HepG2 (cell line): ENCODE measurements at regions not wholly inside any gene's neighbourhood (a gene's known extent, or its start where the extent isn't known, plus 50 kb on each side); places are given as distances from the start of the nearest gene placed in this dataset.

Experiments
- ATAC-seq: fragments of 200-7000 bp; cut with Tn5 transposase; 3 replicates; pipeline ENCODE4 v1.9.1; 2020; ENCODE audit warnings: mild to moderate bottlenecking, moderate library complexity
- BruUV-seq: library from RNA; stranded (reverse); fragments of 400-500 nt; replicated peaks from 2 replicates; lab custom pipeline; 2021; lab: Mats Ljungman, UMichigan
- CTCF ChIA-PET: fragments of 300-600 bp; formaldehyde crosslinking; extraction: SDS; loops from one replicate; lab custom pipeline; 2021; ENCODE audit warnings: low total read pairs, inconsistent platforms, low intra/inter-chr PET ratio; lab: Yijun Ruan, JAX
- POLR2A ChIA-PET: fragments of 350-600 bp; sonication (Branson Sonifier 250); formaldehyde crosslinking; loops from one replicate; lab custom pipeline; 2020; ENCODE audit warnings: antibody characterized with exemption, inconsistent platforms; lab: Yijun Ruan, JAX
- DNase-seq: peaks from one replicate; pipeline ENCODE4 v3.0.0-alpha.2; 2015; ENCODE audit warnings: low spot score
- FAIRE-seq: peaks from 3 replicates; lab custom pipeline; 2011; peaks lifted over from hg19 to GRCh38; lab: Jason Lieb, UNC
- H2AFZ ChIP-seq: one replicate; pipeline ENCODE4 v1.6.1; 2011; ENCODE audit warnings: low read length, inconsistent platforms
- H3K27ac ChIP-seq: fragments of 300-600 bp; 3 replicates; pipeline ENCODE4 v1.8.0; 2011; ENCODE audit warnings: mixed run types, mild to moderate bottlenecking, mixed read lengths, low read length, inconsistent platforms; ENCODE audit not compliant: insufficient read depth; ENCODE audit errors: extremely low read length
- H3K27me3 ChIP-seq, 2 experiments: fragments of 200-600 bp in 1 of 2; 2 replicates in 1 of 2; 3 replicates in 1 of 2; pipeline versions ENCODE4 v1.6.0 to v1.8.0; 2011; ENCODE audit warnings: low read length in 2 of 2, mild to moderate bottlenecking in 2 of 2, moderate library complexity in 2 of 2, inconsistent platforms in 1 of 2; ENCODE audit not compliant: insufficient read depth in 2 of 2, control insufficient read depth in 1 of 2
- H3K36me3 ChIP-seq, 2 experiments: fragments of 200-600 bp in 1 of 2; replicated peaks in 1 of 2; 2 replicates in 1 of 2; 3 replicates in 1 of 2; pipeline versions ENCODE4 v1.5.1 to v1.8.0; 2011; ENCODE audit warnings: low read length in 2 of 2, inconsistent platforms in 1 of 2; ENCODE audit not compliant: insufficient read depth in 2 of 2, control insufficient read depth in 1 of 2
- H3K4me1 ChIP-seq: 2 replicates; pipeline ENCODE4 v1.5.1; 2012; ENCODE audit warnings: low read length, inconsistent platforms; ENCODE audit not compliant: insufficient read depth
- H3K4me2 ChIP-seq: 2 replicates; pipeline ENCODE4 v1.6.0; 2011; ENCODE audit warnings: low read depth, low read length, inconsistent platforms
- H3K4me3 ChIP-seq, 3 experiments: fragments of 200-600 bp in 1 of 3; sonication (generic), shearing (Covaris generic) in 1 of 3; replicated peaks in 1 of 3; 2 replicates each; pipeline ENCODE4 v1.5.1; 2011 to 2016; ENCODE audit warnings: low read length in 3 of 3, inconsistent platforms in 2 of 3, low read depth in 2 of 3, mild to moderate bottlenecking in 2 of 3, control low read depth in 1 of 3, mixed read lengths in 1 of 3; ENCODE audit not compliant: insufficient read depth in 1 of 3
- H3K79me2 ChIP-seq: one replicate; pipeline ENCODE4 v1.6.1; 2011; ENCODE audit warnings: low read length, inconsistent platforms; ENCODE audit not compliant: insufficient read depth
- H3K9ac ChIP-seq: 2 replicates; pipeline ENCODE4 v1.6.0; 2011; ENCODE audit warnings: mild to moderate bottlenecking, low read depth, low read length, inconsistent platforms; ENCODE audit not compliant: insufficient read depth
- H3K9me3 ChIP-seq: 2 replicates; pipeline ENCODE4 v1.5.1; 2012; ENCODE audit warnings: mild to moderate bottlenecking, low read length
- H4K20me1 ChIP-seq: 2 replicates; pipeline ENCODE4 v1.6.0; 2011; ENCODE audit warnings: inconsistent platforms, mild to moderate bottlenecking, low read length, moderate library complexity; ENCODE audit not compliant: insufficient read depth
- KAT7 ChIP-seq: IDR thresholded peaks from 2 replicates; pipeline ENCODE4 v1.6.1; 2018; ENCODE audit warnings: borderline replicate concordance, missing compliant biosample characterization
- ZNF326 ChIP-seq: sonication (generic); formaldehyde crosslinking; IDR thresholded peaks from 2 replicates; pipeline ENCODE4 v1.4.0; 2020; ENCODE audit warnings: missing genetic modification reagents, borderline replicate concordance
- ZNF552 ChIP-seq: sonication (generic); formaldehyde crosslinking; IDR thresholded peaks from 2 replicates; pipeline ENCODE4 v1.9.0; 2022; ENCODE audit warnings: missing genetic modification reagents, mild to moderate bottlenecking, borderline replicate concordance
- ZNF652 ChIP-seq: IDR thresholded peaks from 2 replicates; pipeline ENCODE4 v1.6.1; 2016; ENCODE audit warnings: low read depth, borderline replicate concordance
- WGBS: methylation state at CpG from one replicate; pipeline ENCODE4 v1.1.6; 2017; ENCODE audit warnings: low lambda C conversion rate; 5-methylcytosine and 5-hydroxymethylcytosine counted together
- in situ Hi-C: cut with HindIII; loops from 2 replicates; pipeline ENCODE4 v1.10.0; 2017; ENCODE audit warnings: low pct_unique_long_range_greater_than_20kb; ENCODE audit not compliant: extremely low pct_ligation_motif_present
- intact Hi-C: fragments of 100-400 bp; cut with micrococcal nuclease; formaldehyde crosslinking; loops from one replicate; pipeline ENCODE4 v1.10.0; 2022; ENCODE audit not compliant: unreplicated experiment
- TF ChIP-seq, protein P1 (sequence below): sonication (generic); formaldehyde crosslinking; conservative IDR thresholded peaks from 2 replicates; pipeline ENCODE4 v1.8.0; 2022; ENCODE audit warnings: low read depth, missing genetic modification reagents
- TF ChIP-seq, protein P2 (sequence below): sonication (generic); formaldehyde crosslinking; IDR thresholded peaks from 2 replicates; pipeline ENCODE4 v1.5.0; 2020; ENCODE audit warnings: missing genetic modification reagents, mild to moderate bottlenecking, borderline replicate concordance
- TF ChIP-seq, protein P3 (sequence below): sonication (generic); formaldehyde crosslinking; IDR thresholded peaks from 2 replicates; pipeline ENCODE4 v1.8.0; 2022; ENCODE audit warnings: missing genetic modification reagents, low read depth, mild to moderate bottlenecking, borderline replicate concordance
- TF ChIP-seq, protein P4 (sequence below): fragments of 450-650 bp; IDR thresholded peaks from 2 replicates; pipeline ENCODE4 v1.6.1; 2017; ENCODE audit warnings: mild to moderate bottlenecking

DNA sequence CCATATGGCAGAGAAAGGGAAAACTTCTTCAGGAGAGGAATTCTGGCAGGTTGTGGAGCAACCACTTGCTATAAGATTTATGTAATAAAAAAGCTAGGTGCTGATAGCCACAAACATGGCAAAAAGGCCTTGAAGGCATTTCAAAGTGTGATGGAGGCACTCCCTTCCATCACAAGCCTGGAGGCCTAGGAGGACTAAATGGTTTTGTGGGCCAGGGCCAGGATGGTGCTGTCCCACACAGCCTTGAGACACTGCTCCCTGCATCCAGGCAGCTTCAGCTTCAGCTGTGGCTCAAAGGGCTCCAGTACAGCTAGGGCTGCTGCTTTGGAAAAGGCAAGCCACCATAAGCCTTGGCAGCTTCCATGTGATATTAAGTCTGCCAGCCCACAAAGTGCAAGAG is 632.8 kb downstream of the BRINP1 start (continued):
- TF ChIP-seq, protein P1, sequence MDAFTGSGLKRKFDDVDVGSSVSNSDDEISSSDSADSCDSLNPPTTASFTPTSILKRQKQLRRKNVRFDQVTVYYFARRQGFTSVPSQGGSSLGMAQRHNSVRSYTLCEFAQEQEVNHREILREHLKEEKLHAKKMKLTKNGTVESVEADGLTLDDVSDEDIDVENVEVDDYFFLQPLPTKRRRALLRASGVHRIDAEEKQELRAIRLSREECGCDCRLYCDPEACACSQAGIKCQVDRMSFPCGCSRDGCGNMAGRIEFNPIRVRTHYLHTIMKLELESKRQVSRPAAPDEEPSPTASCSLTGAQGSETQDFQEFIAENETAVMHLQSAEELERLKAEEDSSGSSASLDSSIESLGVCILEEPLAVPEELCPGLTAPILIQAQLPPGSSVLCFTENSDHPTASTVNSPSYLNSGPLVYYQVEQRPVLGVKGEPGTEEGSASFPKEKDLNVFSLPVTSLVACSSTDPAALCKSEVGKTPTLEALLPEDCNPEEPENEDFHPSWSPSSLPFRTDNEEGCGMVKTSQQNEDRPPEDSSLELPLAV = no peak
- no peak for TF ChIP-seq ZNF652 (CRISPR knock-in tag)

DNA sequence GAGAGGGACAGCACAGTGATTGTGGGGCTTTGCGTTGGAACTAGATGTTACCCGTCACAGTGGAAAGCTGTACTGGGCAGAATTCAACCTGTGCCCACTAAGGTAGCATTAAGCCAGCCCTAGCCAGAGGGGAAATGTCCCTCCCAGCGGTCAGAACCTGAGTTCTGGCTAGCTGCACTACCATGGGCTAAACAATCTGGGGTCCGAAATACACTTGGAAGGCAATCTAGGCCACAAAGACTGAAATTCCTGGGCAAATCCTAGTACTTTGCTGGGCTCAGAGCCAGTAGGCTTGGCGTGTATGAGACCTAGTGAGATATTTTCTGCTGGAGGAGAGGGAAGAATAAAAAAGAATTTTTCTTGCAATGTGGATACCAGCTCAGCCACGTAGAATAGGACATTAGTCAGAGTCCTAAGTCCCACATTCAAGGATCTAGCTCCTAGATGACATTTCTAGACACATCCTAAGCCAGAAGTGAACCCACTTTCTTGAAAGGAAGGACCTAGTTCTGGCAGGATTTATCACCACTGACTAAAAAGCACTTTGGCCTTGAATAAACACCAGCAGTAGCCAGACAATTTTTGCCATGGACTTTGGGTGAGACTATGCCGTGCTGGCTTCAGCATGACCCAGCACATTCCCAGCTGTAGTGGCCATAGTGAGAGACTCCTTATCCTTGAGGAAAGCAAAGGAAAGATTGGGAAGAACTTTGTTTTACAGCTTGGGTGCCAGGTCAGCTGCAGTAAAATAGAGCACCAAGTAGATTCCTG is 618.0 kb downstream of the BRINP1 start:
- H3K36me3 ChIP-seq = no peaks in the 10 kb centered on the region
- in situ Hi-C loops = no loop called here
- no peak overlapping the region for H2AFZ ChIP-seq
- intact Hi-C loops = no loop called here
- no peaks in the 10 kb centered on the region for H4K20me1 ChIP-seq
- ATAC-seq (no peak), DNase-seq (no peak), FAIRE-seq (no peak)
- BruUV-seq = no TSS peak
- no peak overlapping the region for H3K9ac ChIP-seq
- WGBS = 19% methylated on average over 7 of the region's 7 CpGs
- ChIA-PET CTCF (no interaction called here), POLR2A (no interaction called here)
- no peaks in the 10 kb centered on the region for H3K79me2 ChIP-seq
- no peaks in the 10 kb centered on the region for H3K27me3 ChIP-seq
- H3K27ac ChIP-seq = no peak overlapping the region
- H3K4me2 ChIP-seq = no peak overlapping the region
- H3K9me3 ChIP-seq = peaks cover 90% of the 10 kb centered on the region
- H3K4me1 ChIP-seq = no peaks in the 10 kb centered on the region
- TF ChIP-seq, protein P2, sequence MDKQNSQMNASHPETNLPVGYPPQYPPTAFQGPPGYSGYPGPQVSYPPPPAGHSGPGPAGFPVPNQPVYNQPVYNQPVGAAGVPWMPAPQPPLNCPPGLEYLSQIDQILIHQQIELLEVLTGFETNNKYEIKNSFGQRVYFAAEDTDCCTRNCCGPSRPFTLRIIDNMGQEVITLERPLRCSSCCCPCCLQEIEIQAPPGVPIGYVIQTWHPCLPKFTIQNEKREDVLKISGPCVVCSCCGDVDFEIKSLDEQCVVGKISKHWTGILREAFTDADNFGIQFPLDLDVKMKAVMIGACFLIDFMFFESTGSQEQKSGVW (CRISPR knock-in tag) = no peak
- TF ChIP-seq ZNF326 = no peak
- no peak for TF ChIP-seq ZNF552 (CRISPR knock-in tag)
- TF ChIP-seq, protein P3, sequence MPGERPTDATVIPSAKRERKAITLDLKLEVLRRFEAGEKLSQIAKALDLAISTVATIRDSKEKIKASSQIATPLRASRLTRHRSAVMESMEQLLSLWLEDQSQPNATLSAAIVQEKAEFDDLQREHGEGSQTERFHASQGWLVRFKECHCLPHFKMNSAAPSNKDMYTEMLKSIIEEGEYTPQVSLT (CRISPR knock-in tag) = no peak
- no peak for TF ChIP-seq KAT7 (CRISPR knock-in tag)
- TF ChIP-seq, protein P4, sequence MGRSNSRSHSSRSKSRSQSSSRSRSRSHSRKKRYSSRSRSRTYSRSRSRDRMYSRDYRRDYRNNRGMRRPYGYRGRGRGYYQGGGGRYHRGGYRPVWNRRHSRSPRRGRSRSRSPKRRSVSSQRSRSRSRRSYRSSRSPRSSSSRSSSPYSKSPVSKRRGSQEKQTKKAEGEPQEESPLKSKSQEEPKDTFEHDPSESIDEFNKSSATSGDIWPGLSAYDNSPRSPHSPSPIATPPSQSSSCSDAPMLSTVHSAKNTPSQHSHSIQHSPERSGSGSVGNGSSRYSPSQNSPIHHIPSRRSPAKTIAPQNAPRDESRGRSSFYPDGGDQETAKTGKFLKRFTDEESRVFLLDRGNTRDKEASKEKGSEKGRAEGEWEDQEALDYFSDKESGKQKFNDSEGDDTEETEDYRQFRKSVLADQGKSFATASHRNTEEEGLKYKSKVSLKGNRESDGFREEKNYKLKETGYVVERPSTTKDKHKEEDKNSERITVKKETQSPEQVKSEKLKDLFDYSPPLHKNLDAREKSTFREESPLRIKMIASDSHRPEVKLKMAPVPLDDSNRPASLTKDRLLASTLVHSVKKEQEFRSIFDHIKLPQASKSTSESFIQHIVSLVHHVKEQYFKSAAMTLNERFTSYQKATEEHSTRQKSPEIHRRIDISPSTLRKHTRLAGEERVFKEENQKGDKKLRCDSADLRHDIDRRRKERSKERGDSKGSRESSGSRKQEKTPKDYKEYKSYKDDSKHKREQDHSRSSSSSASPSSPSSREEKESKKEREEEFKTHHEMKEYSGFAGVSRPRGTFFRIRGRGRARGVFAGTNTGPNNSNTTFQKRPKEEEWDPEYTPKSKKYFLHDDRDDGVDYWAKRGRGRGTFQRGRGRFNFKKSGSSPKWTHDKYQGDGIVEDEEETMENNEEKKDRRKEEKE = no peak
- H3K4me3 ChIP-seq = no peak overlapping the region
